ENCODE measurements at regions not wholly inside any gene's neighbourhood (a gene's known extent, or its start where the extent isn't known, plus 50 kb on each side); places are given as distances from the start of the nearest gene placed in this dataset.

- no peak for TF ChIP-seq CTCF (IDR thresholded peaks at IDR 0.05)
- no peak for TF ChIP-seq EP300 (IDR thresholded peaks at IDR 0.05)
- no peak for TF ChIP-seq POLR2A (IDR thresholded peaks at IDR 0.05)
Measured at GRCh38 chrX:55149242-55149641, 60.4 kb downstream of the PAGE2 start.
